ENCODE measurements at regions not wholly inside any gene's neighbourhood (a gene's known extent, or its start where the extent isn't known, plus 50 kb on each side); places are given as distances from the start of the nearest gene placed in this dataset.

DNA sequence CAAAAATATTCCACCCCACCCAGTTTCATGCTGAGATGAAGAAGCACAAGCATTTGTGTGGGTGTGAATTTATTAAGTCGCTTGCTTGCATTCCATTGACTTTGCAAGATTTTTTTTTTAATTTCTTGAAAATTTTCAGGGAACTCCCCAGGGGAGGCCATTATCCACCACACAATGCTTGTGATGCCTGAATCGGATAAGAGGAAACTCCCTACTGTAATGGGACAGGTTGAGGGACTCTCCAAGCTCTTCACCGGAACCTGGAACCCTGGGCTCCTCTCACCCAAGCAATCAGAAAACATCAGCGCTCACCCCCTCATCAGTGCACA lies 153.6 kb upstream of the ZMIZ1 start:
- Histone ChIP-seq H3K27ac (ENCODE audit: low read depth, low read length) (no peak overlapping the region), H3K9ac (ENCODE audit: low read depth, low read length) (no peak overlapping the region), H3K4me1 (ENCODE audit: insufficient read depth, low read length) (peaks cover 38% of the 10 kb centered on the region), H3K27me3 (ENCODE audit: insufficient read depth, low read length) (peaks cover 19% of the 10 kb centered on the region), H3K36me3 (ENCODE audit: insufficient read depth, low read length) (no peaks in the 10 kb centered on the region), H3K9me3 (ENCODE audit: insufficient read depth, low read depth, low read length) (no peaks in the 10 kb centered on the region), H3K4me3 (ENCODE audit: low read length) (no peak overlapping the region)
- 84% methylated on average over 4 of the region's 4 CpGs for WGBS

- no peaks in the 10 kb centered on the region for H3K9me3 ChIP-seq (ENCODE audit: insufficient read depth, low read depth, low read length)
- no peak overlapping the region for H3K9ac ChIP-seq (ENCODE audit: low read depth, low read length)
- peaks cover 19% of the 10 kb centered on the region for H3K27me3 ChIP-seq (ENCODE audit: insufficient read depth, low read length)
- no peak overlapping the region for H3K27ac ChIP-seq (ENCODE audit: low read depth, low read length)
- no peaks in the 10 kb centered on the region for H3K36me3 ChIP-seq (ENCODE audit: insufficient read depth, low read length)
- no peak overlapping the region for H3K4me3 ChIP-seq (ENCODE audit: low read length)
- H3K4me1 ChIP-seq (ENCODE audit: insufficient read depth, low read length), result peaks cover 38% of the 10 kb centered on the region
- 83% methylated on average over 7 of the region's 7 CpGs for WGBS
Observed at GRCh38 chr10:78916227-78916626, 152.5 kb upstream of the ZMIZ1 start.

GRCh38 chr10:78919181-78919966 lies 149.4 kb upstream of the ZMIZ1 start:
- H3K9ac ChIP-seq (ENCODE audit: low read depth, low read length), result no peak overlapping the region
- no peak overlapping the region for H3K4me3 ChIP-seq (ENCODE audit: low read length)
- H3K9me3 ChIP-seq (ENCODE audit: insufficient read depth, low read depth, low read length), result no peaks in the 10 kb centered on the region
- peaks cover 30% of the 10 kb centered on the region for H3K4me1 ChIP-seq (ENCODE audit: insufficient read depth, low read length)
- WGBS, result 87% methylated on average over 7 of the region's 7 CpGs
- peaks cover 4% of the 10 kb centered on the region; the same call in 1 of the 2 replicates for H3K27me3 ChIP-seq (ENCODE audit: insufficient read depth, low read length)
- no peaks in the 10 kb centered on the region for H3K36me3 ChIP-seq (ENCODE audit: insufficient read depth, low read length)
- H3K27ac ChIP-seq (ENCODE audit: low read depth, low read length), result no peak overlapping the region

GRCh38 chr10:78920011-78920410 lies 148.8 kb upstream of the ZMIZ1 start:
- H3K9ac ChIP-seq (ENCODE audit: low read depth, low read length), result no peak overlapping the region
- 94% methylated on average over 2 of the region's 2 CpGs for WGBS
- no peaks in the 10 kb centered on the region; the same call in 1 of the 2 replicates for H3K27me3 ChIP-seq (ENCODE audit: insufficient read depth, low read length)
- H3K36me3 ChIP-seq (ENCODE audit: insufficient read depth, low read length), result no peaks in the 10 kb centered on the region
- H3K27ac ChIP-seq (ENCODE audit: low read depth, low read length), result no peak overlapping the region
- peaks cover 25% of the 10 kb centered on the region for H3K4me1 ChIP-seq (ENCODE audit: insufficient read depth, low read length)
- no peaks in the 10 kb centered on the region for H3K9me3 ChIP-seq (ENCODE audit: insufficient read depth, low read depth, low read length)
- no peak overlapping the region for H3K4me3 ChIP-seq (ENCODE audit: low read length)

- H3K9ac ChIP-seq (ENCODE audit: low read depth, low read length), result no peak overlapping the region
- H3K27me3 ChIP-seq (ENCODE audit: insufficient read depth, low read length), result no peaks in the 10 kb centered on the region; the same call in 1 of the 2 replicates
- H3K4me3 ChIP-seq (ENCODE audit: low read length), result no peak overlapping the region
- no peak overlapping the region for H3K27ac ChIP-seq (ENCODE audit: low read depth, low read length)
- H3K9me3 ChIP-seq (ENCODE audit: insufficient read depth, low read depth, low read length), result no peaks in the 10 kb centered on the region
- WGBS, result 84% methylated on average over 3 of the region's 3 CpGs
- H3K36me3 ChIP-seq (ENCODE audit: insufficient read depth, low read length), result no peaks in the 10 kb centered on the region
- H3K4me1 ChIP-seq (ENCODE audit: insufficient read depth, low read length), result peaks cover 12% of the 10 kb centered on the region
Observed at GRCh38 chr10:78921895-78922294, 146.9 kb upstream of the ZMIZ1 start.

- H3K4me3 ChIP-seq (ENCODE audit: low read length), result no peak overlapping the region
- no peak overlapping the region for H3K27ac ChIP-seq (ENCODE audit: low read depth, low read length)
- no peaks in the 10 kb centered on the region for H3K9me3 ChIP-seq (ENCODE audit: insufficient read depth, low read depth, low read length)
- peaks cover 7% of the 10 kb centered on the region; the same call in 1 of the 2 replicates for H3K4me1 ChIP-seq (ENCODE audit: insufficient read depth, low read length)
- H3K9ac ChIP-seq (ENCODE audit: low read depth, low read length), result no peak overlapping the region
- H3K27me3 ChIP-seq (ENCODE audit: insufficient read depth, low read length), result no peaks in the 10 kb centered on the region; the same call in 1 of the 2 replicates
- 86% methylated on average over 13 of the region's 15 CpGs for WGBS
- no peaks in the 10 kb centered on the region for H3K36me3 ChIP-seq (ENCODE audit: insufficient read depth, low read length)
Observed at GRCh38 chr10:78923647-78924318, 145.0 kb upstream of the ZMIZ1 start.

DNA sequence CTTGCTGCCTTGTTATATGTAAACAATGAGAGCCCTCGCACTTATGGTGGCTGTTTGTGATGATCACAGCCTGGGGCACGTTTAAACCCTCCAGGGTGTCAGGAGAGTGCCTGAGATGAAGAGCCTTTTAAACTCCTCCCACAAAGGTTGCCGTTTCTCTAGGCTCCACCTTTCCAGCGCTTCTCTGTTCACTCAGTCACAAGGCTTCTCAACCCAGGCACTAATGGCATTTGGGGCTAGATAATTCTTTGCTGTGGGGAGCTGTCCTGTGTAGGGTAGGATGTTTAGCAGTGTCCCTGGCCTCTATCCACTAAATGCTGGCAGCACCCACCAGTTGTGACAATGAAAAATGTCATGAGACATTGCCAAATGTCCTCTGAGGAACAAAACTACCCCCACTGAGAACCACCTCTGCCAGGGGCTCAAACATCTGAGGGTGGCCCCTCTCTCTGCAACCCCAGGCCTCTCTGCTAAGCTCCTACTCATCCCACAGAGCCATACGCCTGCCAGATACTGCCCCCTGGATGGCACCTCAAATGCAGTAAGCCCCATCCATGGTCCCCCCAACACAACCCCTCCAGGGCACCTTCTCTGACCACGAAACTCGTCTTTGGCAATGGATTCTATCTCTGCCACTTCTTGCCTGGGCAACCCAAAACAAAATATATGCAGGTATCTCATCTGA lies 144.3 kb upstream of the ZMIZ1 start:
- 50% methylated on average over 7 of the region's 7 CpGs for WGBS
- H3K27me3 ChIP-seq (ENCODE audit: insufficient read depth, low read length), result no peaks in the 10 kb centered on the region; the same call in 1 of the 2 replicates
- H3K4me1 ChIP-seq (ENCODE audit: insufficient read depth, low read length), result peaks cover 7% of the 10 kb centered on the region; the same call in 1 of the 2 replicates
- H3K36me3 ChIP-seq (ENCODE audit: insufficient read depth, low read length), result no peaks in the 10 kb centered on the region
- H3K4me3 ChIP-seq (ENCODE audit: low read length), result no peak overlapping the region
- H3K9me3 ChIP-seq (ENCODE audit: insufficient read depth, low read depth, low read length), result no peaks in the 10 kb centered on the region
- no peak overlapping the region for H3K27ac ChIP-seq (ENCODE audit: low read depth, low read length)
- no peak overlapping the region for H3K9ac ChIP-seq (ENCODE audit: low read depth, low read length)

DNA sequence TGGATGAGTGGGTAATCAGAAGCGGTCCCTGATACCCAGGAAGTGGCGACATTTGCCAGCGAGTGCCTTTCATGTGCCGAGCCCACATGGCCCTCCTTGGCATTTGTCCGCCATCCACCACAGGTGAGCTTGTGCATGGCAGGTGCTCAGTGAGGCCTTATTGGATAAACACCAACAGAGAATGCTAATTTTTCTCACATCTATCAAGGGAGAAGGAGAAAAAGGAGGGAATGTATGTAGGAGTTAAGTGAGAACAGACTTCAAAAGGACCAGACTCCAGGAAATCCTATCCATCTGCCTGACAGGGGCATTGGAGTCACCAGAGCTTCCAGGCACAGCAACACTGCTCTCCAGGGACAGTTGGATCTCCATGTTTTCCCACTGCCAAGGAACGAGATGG lies 143.5 kb upstream of the ZMIZ1 start:
- no peaks in the 10 kb centered on the region for H3K9me3 ChIP-seq (ENCODE audit: insufficient read depth, low read depth, low read length)
- no peaks in the 10 kb centered on the region for H3K36me3 ChIP-seq (ENCODE audit: insufficient read depth, low read length)
- WGBS, result 93% methylated on average over 6 of the region's 6 CpGs
- no peak overlapping the region for H3K27ac ChIP-seq (ENCODE audit: low read depth, low read length)
- no peak overlapping the region for H3K9ac ChIP-seq (ENCODE audit: low read depth, low read length)
- H3K27me3 ChIP-seq (ENCODE audit: insufficient read depth, low read length), result no peaks in the 10 kb centered on the region; the same call in 1 of the 2 replicates
- H3K4me3 ChIP-seq (ENCODE audit: low read length), result no peak overlapping the region
- H3K4me1 ChIP-seq (ENCODE audit: insufficient read depth, low read length), result peaks cover 7% of the 10 kb centered on the region; the same call in 1 of the 2 replicates

GRCh38 chr10:78925800-78926319 lies 142.9 kb upstream of the ZMIZ1 start:
- no peaks in the 10 kb centered on the region; the same call in 1 of the 2 replicates for H3K27me3 ChIP-seq (ENCODE audit: insufficient read depth, low read length)
- H3K9me3 ChIP-seq (ENCODE audit: insufficient read depth, low read depth, low read length), result no peaks in the 10 kb centered on the region
- no peak overlapping the region for H3K4me3 ChIP-seq (ENCODE audit: low read length)
- 85% methylated on average over 6 of the region's 6 CpGs for whole genome bisulfite sequencing
- H3K9ac ChIP-seq (ENCODE audit: low read depth, low read length), result no peak overlapping the region
- H3K36me3 ChIP-seq (ENCODE audit: insufficient read depth, low read length), result no peaks in the 10 kb centered on the region
- H3K27ac ChIP-seq (ENCODE audit: low read depth, low read length), result no peak overlapping the region
- peaks cover 7% of the 10 kb centered on the region; the same call in 1 of the 2 replicates for H3K4me1 ChIP-seq (ENCODE audit: insufficient read depth, low read length)

DNA sequence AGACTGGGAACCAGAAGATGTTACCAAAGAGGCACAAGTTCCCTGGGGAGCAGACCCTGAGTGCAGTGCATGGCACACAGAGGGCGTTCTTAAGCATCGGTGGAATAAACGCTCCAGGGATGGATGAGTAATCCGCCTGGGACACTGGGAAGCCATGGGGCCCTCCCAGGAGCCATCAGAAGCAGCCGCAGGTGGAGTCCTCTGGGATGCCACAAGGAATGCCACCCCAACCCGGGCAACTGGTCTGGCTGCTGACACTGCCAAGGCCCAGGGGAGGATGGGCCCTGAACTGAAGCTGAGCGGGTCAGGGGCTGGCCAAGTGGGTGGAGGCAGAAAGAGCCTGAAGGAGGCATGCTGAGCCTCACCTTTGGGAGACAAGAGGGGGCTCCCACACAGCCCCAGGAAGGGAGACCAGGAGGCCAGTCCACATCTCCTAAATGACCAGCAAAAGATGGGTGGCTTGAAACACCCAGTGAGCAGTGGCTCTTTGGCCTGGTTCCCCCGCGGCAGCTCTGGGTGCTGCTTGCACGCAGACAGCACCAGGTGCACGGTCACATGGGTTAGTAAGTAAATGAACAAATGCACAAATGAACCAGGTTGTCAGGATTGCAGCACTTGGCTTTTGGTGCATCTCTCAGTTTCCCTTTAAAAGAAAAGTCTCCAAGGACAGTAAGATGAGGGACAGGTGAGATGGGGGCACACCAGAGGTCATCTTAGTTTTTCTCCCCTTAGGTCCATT lies 141.3 kb upstream of the ZMIZ1 start:
- H3K27ac ChIP-seq (ENCODE audit: low read depth, low read length), result no peak overlapping the region
- 94% methylated on average over 11 of the region's 11 CpGs for WGBS
- no peak overlapping the region for H3K4me3 ChIP-seq (ENCODE audit: low read length)
- H3K27me3 ChIP-seq (ENCODE audit: insufficient read depth, low read length), result no peaks in the 10 kb centered on the region; the same call in 1 of the 2 replicates
- no peaks in the 10 kb centered on the region for H3K9me3 ChIP-seq (ENCODE audit: insufficient read depth, low read depth, low read length)
- H3K4me1 ChIP-seq (ENCODE audit: insufficient read depth, low read length), result peaks cover 11% of the 10 kb centered on the region; the same call in 1 of the 2 replicates
- H3K9ac ChIP-seq (ENCODE audit: low read depth, low read length), result no peak overlapping the region
- H3K36me3 ChIP-seq (ENCODE audit: insufficient read depth, low read length), result no peaks in the 10 kb centered on the region

All from HUES64 (cell line).